Heart right ventricle (tissue), 16 donors: ENCODE measurements at regions not wholly inside any gene's neighbourhood (a gene's known extent, or its start where the extent isn't known, plus 50 kb on each side); places are given as distances from the start of the nearest gene placed in this dataset.

Experiments used
- ATAC-seq, 8 donors: fragments of 200-7000 bp; cut with Tn5 transposase; one replicate each; pipeline ENCODE4 v1.9.1; 2020; ENCODE audit warnings: mild to moderate bottlenecking in 8 of 8, moderate library complexity in 8 of 8, moderate number of reproducible peaks in 1 of 8
- DNase-seq, 2 donors: peaks; one replicate each; pipeline ENCODE4 v3.0.0-alpha.2; 2020
- H3K27ac ChIP-seq, 10 donors: fragments of 200-600 bp; sonication (generic) in 2 of 10; one replicate each; pipeline versions ENCODE4 v1.5.0 to v1.8.0; 2020 to 2022; ENCODE audit warnings: mild to moderate bottlenecking in 3 of 10
- H3K27me3 ChIP-seq, 7 donors: fragments of 200-600 bp; one replicate each; pipeline ENCODE4 v1.8.0; 2021 to 2022; ENCODE audit warnings: mild to moderate bottlenecking in 2 of 7
- H3K36me3 ChIP-seq, 9 donors: fragments of 200-600 bp; sonication (generic) in 1 of 9; one replicate each; pipeline versions ENCODE4 v1.5.0 to v1.8.0; 2020 to 2022; ENCODE audit warnings: mild to moderate bottlenecking in 2 of 9
- H3K4me1 ChIP-seq, 9 donors: fragments of 200-600 bp; sonication (generic) in 1 of 9; one replicate each; pipeline versions ENCODE4 v1.5.0 to v1.8.0; 2020 to 2022; ENCODE audit warnings: mild to moderate bottlenecking in 4 of 9
- H3K4me3 ChIP-seq, 10 donors: fragments of 200-600 bp; sonication (generic) in 2 of 10; one replicate each; pipeline versions ENCODE4 v1.5.0 to v1.8.0; 2020 to 2022; ENCODE audit warnings: mild to moderate bottlenecking in 7 of 10, moderate library complexity in 2 of 10
- H3K9me3 ChIP-seq, 11 donors: fragments of 200-600 bp in 10 of 11; sonication (generic) in 2 of 11; one replicate each; pipeline versions ENCODE4 v1.5.0 to v1.8.0; 2013 to 2022; ENCODE audit warnings: mild to moderate bottlenecking in 2 of 11, control low read depth in 1 of 11, moderate library complexity in 1 of 11
- CTCF ChIP-seq, 9 donors: fragments of 200-600 bp; sonication (generic) in 2 of 9; IDR thresholded peaks; one replicate each; pipeline versions ENCODE4 v1.5.0 to v1.8.0; 2021 to 2022; ENCODE audit warnings: antibody characterized with exemption in 9 of 9, mild to moderate bottlenecking in 5 of 9, moderate library complexity in 1 of 9
- WGBS, 2 donors: extraction: QIAGEN DNeasy Blood & Tissue Kit; methylation state at CpG; one replicate each; pipeline ENCODE4 v1.1.7; 2013; ENCODE audit warnings: inconsistent platforms in 1 of 2; 5-methylcytosine and 5-hydroxymethylcytosine counted together
- intact Hi-C, 10 donors: fragments of 100-400 bp; cut with DNase I; formaldehyde crosslinking; loops; one replicate each; pipeline versions ENCODE4 v1.11.1 to v1.14.2; 2022
- donor health status: Arrhythmogenic right ventricular cardiomyopathy.
- donor health status: ischemic (EF 13 %, LVEDD 7.1; RV severe dilation, severe dysfunction).
- donor health status: healthy with polysubstance abuse.
- donor health status: DM: no; HTN: yes; CAD: no.
- donor health status: DM: no; HTN: no; CAD: no.
- donor health status: ischemic (EF 25% LVEDD 6.9; RV normal size, moderate dysfunction).
- donor health status: ischemic (EF 25% LVEDD 5.7; RV mildly dilated, moderate dysfunction).
- donor health status: healthy.
- donor health status: DM: yes; HTN: yes; CAD: no.
- donor health status: Ischemic cardiomyopathy.
- donor health status: ischemic (EF 35%, LVEDD 5.7; RV mildly dilated, moderate dysfunction).
- donor health status: nonischemic (EF 11% LVEDD 7.7; RV severe dilation, severe dysfunction).
- donor health status: DM: yes; HTN: yes; CAD: no.
- donor health status: PGD.
- donor health status: ischemic (EF 29% LVEDD 5.4; RV normal size, mild dysfunction).
- donor health status: nonischemic (EF 23%, LVEDD 6.1; RV moderate dilation, normal function).

GRCh38 chr3:147809206-147809605, 400.0 kb downstream of the ZIC1 start:
- no peaks in the 10 kb centered on the region for H3K4me1 ChIP-seq
- no peaks in the 10 kb centered on the region for H3K9me3 ChIP-seq
- DNase-seq (no peak), ATAC-seq (no peak)
- no peaks in the 10 kb centered on the region for H3K36me3 ChIP-seq
- H3K27me3 ChIP-seq: no peaks in the 10 kb centered on the region
- WGBS, 2 donors: 87 to 91% methylated on average over 1 of the region's 1 CpG
- no peak overlapping the region for H3K27ac ChIP-seq
- no peak overlapping the region for H3K4me3 ChIP-seq
- TF ChIP-seq CTCF (IDR thresholded peaks at IDR 0.05): no peak
- intact Hi-C loops: no loop called here

- intact Hi-C loops: no loop called here
- Histone ChIP-seq H3K36me3 (no peaks in the 10 kb centered on the region), H3K4me3 (no peak overlapping the region), H3K4me1 (peaks cover 0 to 5% (median 0%) of the 10 kb centered on the region in 9 donors), H3K27me3 (no peaks in the 10 kb centered on the region), H3K9me3 (no peaks in the 10 kb centered on the region), H3K27ac (peak overlapping the region in 5 of 10 donors; percentile 15 to 65 (median 53))
- 67 to 76% methylated on average over 4 of the region's 4 CpGs for WGBS, 2 donors
- no peak for TF ChIP-seq CTCF (IDR thresholded peaks at IDR 0.05)
- ATAC-seq (peak in 4 of 8 donors; percentile 56 to 84 (median 61)), DNase-seq (no peak)
These were observed 403.2 kb downstream of the ZIC1 start for GRCh38 chr3:147812186-147812911.

- intact Hi-C loops: no loop called here
- no peaks in the 10 kb centered on the region for H3K27me3 ChIP-seq
- no peak for ATAC-seq
- no peak for TF ChIP-seq CTCF (IDR thresholded peaks at IDR 0.05)
- H3K9me3 ChIP-seq: no peaks in the 10 kb centered on the region
- WGBS, 2 donors: 71 to 74% methylated on average over 4 of the region's 4 CpGs
- peaks cover 0 to 6% (median 0%) of the 10 kb centered on the region in 9 donors for H3K4me1 ChIP-seq
- peak overlapping the region in 1 of 10 donors; percentile 34 for H3K27ac ChIP-seq
- no peak overlapping the region for H3K4me3 ChIP-seq
- H3K36me3 ChIP-seq: no peaks in the 10 kb centered on the region
- no peak for DNase-seq
These were observed 404.1 kb downstream of the ZIC1 start for GRCh38 chr3:147813256-147813655.

- 34 to 36% methylated on average over 6 of the region's 6 CpGs for WGBS, 2 donors
- no peak overlapping the region for H3K4me3 ChIP-seq
- peak in 1 of 2 donors; percentile 54 for DNase-seq
- peak overlapping the region in 4 of 10 donors; percentile 8 to 37 (median 16) for H3K27ac ChIP-seq
- no peaks in the 10 kb centered on the region for H3K9me3 ChIP-seq
- no peaks in the 10 kb centered on the region for H3K27me3 ChIP-seq
- TF ChIP-seq CTCF (IDR thresholded peaks at IDR 0.05): no peak
- intact Hi-C loops: no loop called here
- peaks cover 0 to 6% (median 0%) of the 10 kb centered on the region in 9 donors for H3K4me1 ChIP-seq
- ATAC-seq: peak; percentile 43 to 90 (median 69)
- no peaks in the 10 kb centered on the region for H3K36me3 ChIP-seq
These were observed 407.6 kb downstream of the ZIC1 start for GRCh38 chr3:147816752-147817151.
